GM12864 (cell line): ENCODE measurements at regions not wholly inside any gene's neighbourhood (a gene's known extent, or its start where the extent isn't known, plus 50 kb on each side); places are given as distances from the start of the nearest gene placed in this dataset.

Source experiments
- DNase-seq: peaks from one replicate; pipeline ENCODE4 v3.0.0-alpha.2; 2011; ENCODE audit warnings: low read depth
- H3K4me3 ChIP-seq: 2 replicates; pipeline ENCODE4 v1.5.1; 2011; ENCODE audit warnings: mild to moderate bottlenecking, low read depth, low read length, control low read depth
- CTCF ChIP-seq: IDR thresholded peaks from 2 replicates; pipeline ENCODE4 v1.5.1; 2011; ENCODE audit warnings: low read depth, mild to moderate bottlenecking, moderate library complexity, low read length, control low read depth, inconsistent platforms; ENCODE audit errors: missing control alignments

- no peak overlapping the region for H3K4me3 ChIP-seq
- TF ChIP-seq CTCF: no peak
- no peak for DNase-seq
These were observed 132.7 kb upstream of the SLC24A3 start for GRCh38 chr20:19079536-19080299.

- H3K4me3 ChIP-seq: no peak overlapping the region
- TF ChIP-seq CTCF: no peak
- no peak for DNase-seq
These were observed 130.5 kb upstream of the SLC24A3 start for GRCh38 chr20:19081937-19082336.

GRCh38 chr20:19083136-19083621 lies 129.3 kb upstream of the SLC24A3 start:
- TF ChIP-seq CTCF: no peak
- no peak overlapping the region for H3K4me3 ChIP-seq
- no peak for DNase-seq

- no peak overlapping the region for H3K4me3 ChIP-seq
- no peak for TF ChIP-seq CTCF
- DNase-seq: no peak
These were observed 122.1 kb upstream of the SLC24A3 start for GRCh38 chr20:19090332-19090731.

- H3K4me3 ChIP-seq: no peak overlapping the region
- no peak for TF ChIP-seq CTCF
These were observed 117.4 kb upstream of the SLC24A3 start for GRCh38 chr20:19094959-19095541.

GRCh38 chr20:19095762-19096161 lies 116.7 kb upstream of the SLC24A3 start:
- TF ChIP-seq CTCF: no peak
- DNase-seq: no peak
- H3K4me3 ChIP-seq: no peak overlapping the region

More at GRCh38 chr20:19094959-19095541, 117.4 kb upstream of the SLC24A3 start:
- DNase-seq: no peak
